Prostate gland (tissue), 2 donors: ENCODE measurements at regions not wholly inside any gene's neighbourhood (a gene's known extent, or its start where the extent isn't known, plus 50 kb on each side); places are given as distances from the start of the nearest gene placed in this dataset.

Experiments
- POLR2A ChIP-seq: fragments of 450-650 bp; IDR thresholded peaks from one replicate; pipeline ENCODE4 v1.6.1; 2016; ENCODE audit warnings: antibody characterized with exemption, mild to moderate bottlenecking
- TF ChIP-seq, protein P1 (sequence below), 4 experiments: fragments of 200-600 bp in 2 of 4; fragments of 450-650 bp in 2 of 4; sonication (generic) in 2 of 4; IDR thresholded peaks; 1 replicate in 3 of 4; 2 replicates in 1 of 4; pipeline ENCODE4 v1.5.1; 2016 to 2019; ENCODE audit warnings: antibody characterized with exemption in 4 of 4, mild to moderate bottlenecking in 2 of 4, moderate library complexity in 2 of 4

- TF ChIP-seq, protein P1, sequence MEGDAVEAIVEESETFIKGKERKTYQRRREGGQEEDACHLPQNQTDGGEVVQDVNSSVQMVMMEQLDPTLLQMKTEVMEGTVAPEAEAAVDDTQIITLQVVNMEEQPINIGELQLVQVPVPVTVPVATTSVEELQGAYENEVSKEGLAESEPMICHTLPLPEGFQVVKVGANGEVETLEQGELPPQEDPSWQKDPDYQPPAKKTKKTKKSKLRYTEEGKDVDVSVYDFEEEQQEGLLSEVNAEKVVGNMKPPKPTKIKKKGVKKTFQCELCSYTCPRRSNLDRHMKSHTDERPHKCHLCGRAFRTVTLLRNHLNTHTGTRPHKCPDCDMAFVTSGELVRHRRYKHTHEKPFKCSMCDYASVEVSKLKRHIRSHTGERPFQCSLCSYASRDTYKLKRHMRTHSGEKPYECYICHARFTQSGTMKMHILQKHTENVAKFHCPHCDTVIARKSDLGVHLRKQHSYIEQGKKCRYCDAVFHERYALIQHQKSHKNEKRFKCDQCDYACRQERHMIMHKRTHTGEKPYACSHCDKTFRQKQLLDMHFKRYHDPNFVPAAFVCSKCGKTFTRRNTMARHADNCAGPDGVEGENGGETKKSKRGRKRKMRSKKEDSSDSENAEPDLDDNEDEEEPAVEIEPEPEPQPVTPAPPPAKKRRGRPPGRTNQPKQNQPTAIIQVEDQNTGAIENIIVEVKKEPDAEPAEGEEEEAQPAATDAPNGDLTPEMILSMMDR (IDR thresholded peaks at IDR 0.05): no peak
- TF ChIP-seq POLR2A: no peak
Measured at GRCh38 chr1:143699115-143699514, 272.7 kb downstream of the FAM72C start.
